ENCODE measurements at regions not wholly inside any gene's neighbourhood (a gene's known extent, or its start where the extent isn't known, plus 50 kb on each side); places are given as distances from the start of the nearest gene placed in this dataset.
A peak's percentile ranks its signal among the peaks of the same experiment; 100 is the strongest.

DNA sequence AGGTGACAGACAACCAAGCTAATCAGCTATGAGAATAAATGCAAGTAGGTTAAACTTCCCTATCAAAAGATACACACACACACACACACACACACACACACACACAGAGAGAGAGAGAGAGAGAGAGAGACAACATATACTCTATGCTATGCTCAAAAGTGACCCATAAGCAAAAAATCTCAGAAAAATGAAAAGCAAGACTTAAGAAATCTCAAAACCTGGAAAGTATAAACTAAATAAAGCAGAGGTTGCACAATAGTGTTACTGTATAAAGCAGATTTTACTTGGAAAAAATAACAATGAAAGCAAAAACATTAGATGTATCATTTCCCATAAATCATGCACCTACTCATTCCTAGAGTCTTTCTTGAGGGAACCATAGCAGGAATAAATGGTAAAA, 221.5 kb downstream of the INHBA start:
- no peak for ATAC-seq
- intact Hi-C loops (cut with DNase I) = no loop called here
- Histone ChIP-seq H3K9me3 (peaks cover 0 to 7% of the 10 kb centered on the region in 2 donors), H3K4me3 (no peak overlapping the region), H3K27me3 (no peaks in the 10 kb centered on the region), H3K27ac (no peak overlapping the region), H3K36me3 (no peaks in the 10 kb centered on the region), H3K4me1 (no peaks in the 10 kb centered on the region)
- TF ChIP-seq, protein P1, sequence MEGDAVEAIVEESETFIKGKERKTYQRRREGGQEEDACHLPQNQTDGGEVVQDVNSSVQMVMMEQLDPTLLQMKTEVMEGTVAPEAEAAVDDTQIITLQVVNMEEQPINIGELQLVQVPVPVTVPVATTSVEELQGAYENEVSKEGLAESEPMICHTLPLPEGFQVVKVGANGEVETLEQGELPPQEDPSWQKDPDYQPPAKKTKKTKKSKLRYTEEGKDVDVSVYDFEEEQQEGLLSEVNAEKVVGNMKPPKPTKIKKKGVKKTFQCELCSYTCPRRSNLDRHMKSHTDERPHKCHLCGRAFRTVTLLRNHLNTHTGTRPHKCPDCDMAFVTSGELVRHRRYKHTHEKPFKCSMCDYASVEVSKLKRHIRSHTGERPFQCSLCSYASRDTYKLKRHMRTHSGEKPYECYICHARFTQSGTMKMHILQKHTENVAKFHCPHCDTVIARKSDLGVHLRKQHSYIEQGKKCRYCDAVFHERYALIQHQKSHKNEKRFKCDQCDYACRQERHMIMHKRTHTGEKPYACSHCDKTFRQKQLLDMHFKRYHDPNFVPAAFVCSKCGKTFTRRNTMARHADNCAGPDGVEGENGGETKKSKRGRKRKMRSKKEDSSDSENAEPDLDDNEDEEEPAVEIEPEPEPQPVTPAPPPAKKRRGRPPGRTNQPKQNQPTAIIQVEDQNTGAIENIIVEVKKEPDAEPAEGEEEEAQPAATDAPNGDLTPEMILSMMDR (IDR thresholded peaks at IDR 0.05) = no peak
- no peak for DNase-seq

DNA sequence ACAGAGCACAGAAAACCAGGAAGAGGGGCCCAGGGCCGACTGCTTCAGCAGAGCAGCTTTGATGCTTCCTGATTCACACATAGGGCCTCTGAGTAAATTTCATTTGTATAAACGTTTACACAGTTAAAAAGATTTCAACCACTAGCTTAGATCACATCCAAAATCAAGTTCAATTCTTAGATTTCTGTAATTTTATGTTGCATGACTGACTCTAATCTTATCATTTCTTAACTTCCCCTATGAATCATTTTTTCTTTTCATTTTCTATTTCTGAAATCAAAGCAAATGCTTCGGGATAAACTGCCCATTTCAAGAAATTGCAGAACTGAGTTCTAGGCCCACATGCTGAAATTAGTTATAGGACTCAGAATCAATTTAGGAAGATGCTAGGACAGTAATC, 224.7 kb downstream of the INHBA start:
- DNase-seq = no peak
- no peak overlapping the region for H3K4me3 ChIP-seq
- no peaks in the 10 kb centered on the region for H3K4me1 ChIP-seq
- TF ChIP-seq, protein P1 (IDR thresholded peaks at IDR 0.05) = no peak
- H3K27me3 ChIP-seq = no peaks in the 10 kb centered on the region
- peaks cover 0 to 7% of the 10 kb centered on the region in 2 donors for H3K9me3 ChIP-seq
- peak overlapping the region in 1 of 2 donors; percentile 38 for H3K27ac ChIP-seq
- intact Hi-C loops (cut with DNase I) = no loop called here
- no peak for ATAC-seq
- no peaks in the 10 kb centered on the region for H3K36me3 ChIP-seq

DNA sequence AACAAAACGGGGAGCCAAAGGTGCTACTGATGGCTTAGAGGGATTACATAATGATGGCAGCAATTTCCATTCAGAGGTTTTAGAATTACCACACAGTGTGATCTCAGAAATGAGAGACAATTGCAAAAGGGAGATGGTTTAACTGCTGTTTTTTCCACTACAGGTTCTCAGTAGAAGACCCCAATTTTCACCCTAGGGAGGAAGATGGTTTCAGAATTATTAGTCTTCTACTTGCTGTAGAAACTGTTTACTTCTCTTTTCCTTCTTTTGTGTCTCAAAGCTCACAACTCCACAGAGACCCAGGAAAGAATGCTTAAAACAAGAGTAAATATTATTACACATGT, 226.5 kb downstream of the INHBA start:
- no peak for ATAC-seq
- TF ChIP-seq, protein P1 (IDR thresholded peaks at IDR 0.05) = no peak
- no peak for DNase-seq
- Histone ChIP-seq H3K4me3 (no peak overlapping the region), H3K27ac (peak overlapping the region in 1 of 2 donors; percentile 55), H3K9me3 (peaks cover 0 to 7% of the 10 kb centered on the region in 2 donors), H3K27me3 (no peaks in the 10 kb centered on the region), H3K36me3 (no peaks in the 10 kb centered on the region), H3K4me1 (no peaks in the 10 kb centered on the region)
- intact Hi-C loops (cut with DNase I) = no loop called here

DNA sequence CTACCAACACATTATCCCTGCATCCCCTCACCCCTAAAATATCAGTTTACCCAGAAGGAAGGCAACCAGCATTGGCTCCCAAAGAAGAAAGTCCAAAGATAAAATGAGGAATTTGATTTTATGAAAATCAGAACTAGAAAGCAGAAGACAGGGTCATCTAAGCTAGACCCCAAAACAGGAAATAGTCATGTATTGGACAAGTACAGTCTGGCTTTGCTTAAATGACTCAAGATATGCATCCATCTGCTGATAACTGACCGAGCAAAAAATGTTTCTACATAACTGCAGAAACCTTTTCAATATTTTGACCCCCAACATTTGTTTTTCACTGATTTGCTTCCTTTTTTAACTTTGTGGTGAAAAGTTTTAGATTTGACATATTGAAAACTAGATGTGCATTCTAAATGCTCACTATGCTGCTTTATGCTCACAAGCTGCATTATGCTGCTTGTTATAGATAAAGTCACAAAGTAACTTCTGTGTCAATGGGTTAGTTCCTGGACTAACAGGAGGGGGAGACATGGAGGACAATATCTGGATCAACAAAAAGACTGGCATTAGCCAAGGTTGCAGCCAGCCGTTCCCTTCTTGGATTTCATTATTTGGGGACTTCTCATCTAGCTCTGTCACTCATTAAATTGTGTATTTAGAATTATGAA, 227.0 kb downstream of the INHBA start:
- ATAC-seq (no peak), DNase-seq (no peak)
- H3K4me1 ChIP-seq = no peaks in the 10 kb centered on the region
- peaks cover 0 to 7% of the 10 kb centered on the region in 2 donors for H3K9me3 ChIP-seq
- peak overlapping the region in 1 of 2 donors; percentile 55 for H3K27ac ChIP-seq
- H3K27me3 ChIP-seq = no peaks in the 10 kb centered on the region
- TF ChIP-seq, protein P1 (IDR thresholded peaks at IDR 0.05) = no peak
- no peak overlapping the region for H3K4me3 ChIP-seq
- intact Hi-C loops (cut with DNase I) = no loop called here
- no peaks in the 10 kb centered on the region for H3K36me3 ChIP-seq

DNA sequence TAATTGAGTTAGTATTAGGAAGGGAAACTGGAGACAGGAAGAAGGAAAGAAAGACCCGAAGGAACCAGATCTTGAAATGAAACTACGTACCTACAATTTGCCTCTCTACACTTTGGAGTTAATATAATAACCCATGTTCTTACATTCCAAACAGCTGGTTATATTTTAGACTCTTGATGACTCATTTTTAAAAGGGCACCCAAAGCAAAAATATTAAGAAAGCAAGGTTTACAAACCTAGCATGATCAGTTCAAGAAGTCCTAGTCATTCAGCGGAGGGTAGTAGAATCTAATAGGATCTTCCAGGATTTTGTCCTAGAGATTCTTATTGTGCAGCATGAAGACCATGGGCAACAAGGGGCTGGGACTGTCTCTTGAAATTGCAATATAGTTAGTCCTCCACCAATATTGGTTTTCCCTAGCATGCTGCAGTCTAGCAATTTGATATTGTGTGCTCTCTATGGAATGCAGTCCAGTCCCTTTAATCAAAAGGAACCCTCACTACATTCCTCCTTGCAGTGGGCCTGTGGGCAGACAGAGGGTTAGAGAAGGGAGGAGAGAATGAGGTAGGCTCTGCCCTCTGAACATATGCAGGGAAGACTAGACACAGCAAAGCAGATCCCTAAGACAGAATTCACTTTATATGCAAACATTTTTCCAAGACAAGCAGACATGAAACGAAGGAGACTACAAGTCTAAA, 230.3 kb downstream of the INHBA start:
- intact Hi-C loops (cut with DNase I) = no loop called here
- TF ChIP-seq, protein P1 (IDR thresholded peaks at IDR 0.05) = no peak
- no peak overlapping the region for H3K4me3 ChIP-seq
- H3K9me3 ChIP-seq = no peaks in the 10 kb centered on the region
- no peak overlapping the region for H3K27ac ChIP-seq
- ATAC-seq (no peak), DNase-seq (no peak)
- H3K4me1 ChIP-seq = no peaks in the 10 kb centered on the region
- H3K36me3 ChIP-seq = no peaks in the 10 kb centered on the region
- H3K27me3 ChIP-seq = no peaks in the 10 kb centered on the region

Measured in left lung (tissue), 4 donors.